ENCODE measurements at regions not wholly inside any gene's neighbourhood (a gene's known extent, or its start where the extent isn't known, plus 50 kb on each side); places are given as distances from the start of the nearest gene placed in this dataset.

GRCh38 chr9:28926306-28926705, 1353.0 kb upstream of the C9orf72 start:
- Histone ChIP-seq H2BK5ac (ENCODE audit: low read depth, low read length) (no peak overlapping the region), H4K5ac (ENCODE audit: insufficient read length, low read depth, low read length) (no peak overlapping the region), H3K18ac (ENCODE audit: extremely low read depth, low read length) (no peak overlapping the region), H2AFZ (ENCODE audit: low read length) (no peak overlapping the region), H3K23me2 (ENCODE audit: low read depth, low read length) (no peaks in the 10 kb centered on the region), H3K79me1 (ENCODE audit: low read depth, low read length) (no peaks in the 10 kb centered on the region), H2BK12ac (ENCODE audit: low read depth, low read length) (no peak overlapping the region), H3K23ac (ENCODE audit: insufficient read length) (no peak overlapping the region), H2BK20ac (ENCODE audit: low read length) (no peak overlapping the region), H3K14ac (ENCODE audit: insufficient read length) (no peak overlapping the region), H4K20me1 (replicated peaks in 1 of 2; ENCODE audit: control insufficient read depth in 1 of 2, insufficient read depth in 2 of 2, low read length in 2 of 2) (no peaks in the 10 kb centered on the region), H3K9ac (replicated peaks in 1 of 4; ENCODE audit: extremely low read depth in 1 of 4, low read depth in 3 of 4, low read length in 3 of 4) (no peak overlapping the region), H3K27ac (ENCODE audit: low read depth, low read length) (no peak overlapping the region), H3K27me3 (replicated peaks in 1 of 4; ENCODE audit: control insufficient read depth in 3 of 4, extremely low read depth in 1 of 4, insufficient read depth in 3 of 4, low read length in 3 of 4) (no peaks in the 10 kb centered on the region), H3K9me3 (ENCODE audit: insufficient read depth in 2 of 2, low read depth in 1 of 2, low read length in 1 of 2) (no peaks in the 10 kb centered on the region), H4K91ac (replicated peaks; ENCODE audit: insufficient read length, low read length) (no peak overlapping the region), H3K4me1 (replicated peaks in 1 of 4; ENCODE audit: control insufficient read depth in 3 of 4, insufficient read depth in 4 of 4, low read length in 3 of 4) (peaks cover 0 to 6% (median 1%) of the 10 kb centered on the region in 4 experiments; a peak in 5 of 7 replicates), H3K79me2 (ENCODE audit: control insufficient read depth in 1 of 2, insufficient read depth in 2 of 2, low read length in 2 of 2) (no peaks in the 10 kb centered on the region), H3K4ac (replicated peaks; ENCODE audit: insufficient read length, low read depth, low read length) (no peak overlapping the region), H3K36me3 (ENCODE audit: control insufficient read depth in 2 of 4, insufficient read depth in 4 of 4, low read length in 3 of 4) (no peaks in the 10 kb centered on the region), H3K4me2 (ENCODE audit: insufficient read depth in 1 of 2, low read depth in 2 of 2, low read length in 2 of 2) (no peak overlapping the region), H3K4me3 (ENCODE audit: extremely low read depth in 1 of 4, insufficient read depth in 2 of 4, low read depth in 3 of 4, low read length in 4 of 4) (no peak overlapping the region), H3K56ac (replicated peaks; ENCODE audit: insufficient read length, low read depth, low read length) (no peak overlapping the region), H4K8ac (ENCODE audit: extremely low read depth, insufficient read depth, low read length) (no peak overlapping the region), H2BK15ac (ENCODE audit: low read length) (no peak overlapping the region), H2AK5ac (ENCODE audit: low read depth, low read length) (no peak overlapping the region), H2BK120ac (replicated peaks; ENCODE audit: low read depth, low read length) (no peak overlapping the region)
- no peak for FAIRE-seq
- ChIA-PET POLR2A (ENCODE audit: partially characterized antibody) (no interaction called here), CTCF (ENCODE audit: partially characterized antibody) (no interaction called here)
- TF ChIP-seq USF2 (IDR thresholded peaks at IDR 0.05; ENCODE audit: low read length) = no peak
- TF ChIP-seq PHF8 (conservative IDR thresholded peaks at IDR 0.05; ENCODE audit: low read depth, low read length) = no peak
- no peak for TF ChIP-seq RAD21 (IDR thresholded peaks at IDR 0.05 in 1 of 2, conservative IDR thresholded peaks at IDR 0.05 in 1 of 2; ENCODE audit: low read depth in 2 of 2, low read length in 2 of 2)
- TF ChIP-seq HDAC2 (IDR thresholded peaks at IDR 0.05; ENCODE audit: borderline replicate concordance in 1 of 2, low read depth in 2 of 2, low read length in 2 of 2) = no peak
- 97% methylated on average over 3 of the region's 3 CpGs; no CpG with 5 or more reads in 1 of the 2 experiments for WGBS, 2 experiments (ENCODE audit: extremely low coverage in 1 of 2, insufficient coverage in 1 of 2, insufficient read length in 1 of 2, insufficient replicate concordance in 2 of 2, low coverage in 1 of 2, low lambda C conversion rate in 2 of 2, missing lambda C conversion rate in 1 of 2)
- no peak for DNase-seq (ENCODE audit: low read depth in 1 of 2, low spot score in 2 of 2)
